ENCODE measurements at regions not wholly inside any gene's neighbourhood (a gene's known extent, or its start where the extent isn't known, plus 50 kb on each side); places are given as distances from the start of the nearest gene placed in this dataset.

- ATAC-seq = no peak
- intact Hi-C loops (cut with DNase I; ENCODE audit: low total_unique reads) (no loop called here), in situ Hi-C loops (cut with MboI; ENCODE audit: low sequenced_read_pairs in 4 of 4) (no loop called here)
- Histone ChIP-seq H3K9me3 (no peaks in the 10 kb centered on the region), H3K27ac (no peak overlapping the region), H3K27me3 (no peaks in the 10 kb centered on the region), H3K36me3 (no peaks in the 10 kb centered on the region), H3K4me1 (no peaks in the 10 kb centered on the region), H3K4me3 (no peak overlapping the region)
- TF ChIP-seq POLR2A (IDR thresholded peaks at IDR 0.05) (no peak), CTCF (IDR thresholded peaks at IDR 0.05 in 4 of 5, conservative IDR thresholded peaks at IDR 0.05 in 1 of 5) (no peak)
- DNase-seq = no peak
Measured at GRCh38 chr4:117941611-117942010, 92.7 kb upstream of the NDST3 start.

GRCh38 chr4:117949621-117950020 lies 84.7 kb upstream of the NDST3 start:
- Histone ChIP-seq H3K4me3 (no peak overlapping the region), H3K4me1 (no peaks in the 10 kb centered on the region), H3K36me3 (no peaks in the 10 kb centered on the region), H3K27ac (no peak overlapping the region), H3K27me3 (no peaks in the 10 kb centered on the region), H3K9me3 (no peaks in the 10 kb centered on the region)
- no peak for ATAC-seq
- TF ChIP-seq CTCF (IDR thresholded peaks at IDR 0.05 in 4 of 5, conservative IDR thresholded peaks at IDR 0.05 in 1 of 5) = no peak
- TF ChIP-seq POLR2A (IDR thresholded peaks at IDR 0.05) = no peak
- in situ Hi-C loops (cut with MboI; ENCODE audit: low sequenced_read_pairs in 4 of 4) (no loop called here), intact Hi-C loops (cut with DNase I; ENCODE audit: low total_unique reads) (no loop called here)
- DNase-seq = no peak

GRCh38 chr4:117957571-117957970 lies 76.7 kb upstream of the NDST3 start:
- no peaks in the 10 kb centered on the region for H3K27me3 ChIP-seq
- H3K9me3 ChIP-seq = no peaks in the 10 kb centered on the region
- no peak overlapping the region for H3K4me3 ChIP-seq
- ATAC-seq = no peak
- DNase-seq = no peak
- in situ Hi-C loops (cut with MboI; ENCODE audit: low sequenced_read_pairs in 4 of 4) = no loop called here
- TF ChIP-seq POLR2A (IDR thresholded peaks at IDR 0.05) (no peak), CTCF (IDR thresholded peaks at IDR 0.05 in 4 of 5, conservative IDR thresholded peaks at IDR 0.05 in 1 of 5) (no peak)
- no peaks in the 10 kb centered on the region for H3K36me3 ChIP-seq
- no peak overlapping the region for H3K27ac ChIP-seq
- no peaks in the 10 kb centered on the region for H3K4me1 ChIP-seq
- intact Hi-C loops (cut with DNase I; ENCODE audit: low total_unique reads) = no loop called here

GRCh38 chr4:117965622-117966021 lies 68.7 kb upstream of the NDST3 start:
- Histone ChIP-seq H3K27ac (no peak overlapping the region), H3K27me3 (no peaks in the 10 kb centered on the region), H3K36me3 (no peaks in the 10 kb centered on the region), H3K9me3 (no peaks in the 10 kb centered on the region), H3K4me3 (no peak overlapping the region), H3K4me1 (no peaks in the 10 kb centered on the region)
- no peak for TF ChIP-seq CTCF (IDR thresholded peaks at IDR 0.05 in 4 of 5, conservative IDR thresholded peaks at IDR 0.05 in 1 of 5)
- TF ChIP-seq POLR2A (IDR thresholded peaks at IDR 0.05) = no peak
- DNase-seq (no peak), ATAC-seq (no peak)
- intact Hi-C loops (cut with DNase I; ENCODE audit: low total_unique reads) = no loop called here
- in situ Hi-C loops (cut with MboI; ENCODE audit: low sequenced_read_pairs in 4 of 4) = no loop called here

- ATAC-seq = no peak
- in situ Hi-C loops (cut with MboI; ENCODE audit: low sequenced_read_pairs in 4 of 4) (no loop called here), intact Hi-C loops (cut with DNase I; ENCODE audit: low total_unique reads) (no loop called here)
- H3K27me3 ChIP-seq = no peaks in the 10 kb centered on the region
- no peak for TF ChIP-seq CTCF (IDR thresholded peaks at IDR 0.05 in 4 of 5, conservative IDR thresholded peaks at IDR 0.05 in 1 of 5)
- TF ChIP-seq POLR2A (IDR thresholded peaks at IDR 0.05) = no peak
- no peaks in the 10 kb centered on the region for H3K4me1 ChIP-seq
- H3K27ac ChIP-seq = no peak overlapping the region
- no peak overlapping the region for H3K4me3 ChIP-seq
- no peaks in the 10 kb centered on the region for H3K36me3 ChIP-seq
- H3K9me3 ChIP-seq = no peaks in the 10 kb centered on the region
- DNase-seq = no peak
Measured at GRCh38 chr4:117968606-117969005, 65.7 kb upstream of the NDST3 start.

Measured in gastrocnemius medialis (tissue), 4 donors.